HG02678 (cell line): ENCODE measurements at regions not wholly inside any gene's neighbourhood (a gene's known extent, or its start where the extent isn't known, plus 50 kb on each side); places are given as distances from the start of the nearest gene placed in this dataset.
A peak's percentile ranks its signal among the peaks of the same experiment; 100 is the strongest.
"Not testable (repeated sequence)": the region's sequence is repeated elsewhere in the genome, so short reads cannot be mapped to it uniquely, and the experiment has no call there.

Source experiments
- ATAC-seq: cut with Tn5 transposase; IDR thresholded peaks from one replicate; pipeline ENCODE4 v1.9.1; 2021; ENCODE audit warnings: mild to moderate bottlenecking, moderate library complexity; ENCODE audit not compliant: unreplicated experiment

DNA sequence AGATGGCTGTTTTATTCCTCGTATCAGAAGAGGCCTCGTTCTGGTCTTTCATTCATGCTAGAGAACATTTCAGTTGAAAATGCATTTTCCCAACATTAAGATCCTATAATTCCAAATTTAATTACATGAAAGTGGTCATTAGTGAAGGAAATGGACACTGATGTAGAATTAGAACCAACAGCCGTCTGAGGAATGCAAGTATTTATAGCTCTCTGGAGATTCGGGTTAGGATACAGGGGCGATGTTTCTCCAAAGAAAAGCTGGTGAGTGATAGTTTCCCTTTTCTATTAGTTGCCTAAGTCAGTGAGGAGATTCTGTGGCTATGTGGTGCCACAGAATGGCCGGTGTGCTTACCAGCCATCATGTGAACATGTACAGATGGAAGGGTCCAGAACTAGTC lies 109.0 kb upstream of the IL12A start:
- no peak for ATAC-seq

DNA sequence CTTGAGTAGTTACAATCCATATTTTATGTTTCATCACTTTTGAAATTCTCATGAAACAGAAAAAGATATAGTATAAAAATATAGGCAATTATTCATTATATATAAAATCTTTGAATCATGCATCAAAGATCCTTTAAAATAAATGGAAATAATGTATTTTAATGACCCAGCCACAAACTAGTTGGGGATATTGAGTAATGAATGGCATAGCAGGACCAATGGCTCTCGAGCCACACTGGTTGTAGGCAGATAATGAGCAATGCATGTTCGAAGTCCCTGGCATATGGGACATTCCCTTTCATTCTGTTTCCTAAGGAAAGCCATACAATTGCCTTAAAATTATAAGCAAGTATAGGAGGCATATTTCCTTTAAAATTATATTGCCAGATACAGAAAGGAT lies 107.4 kb upstream of the IL12A start:
- no peak for ATAC-seq

GRCh38 chr3:159881828-159882309 lies 106.8 kb upstream of the IL12A start:
- ATAC-seq = no peak

DNA sequence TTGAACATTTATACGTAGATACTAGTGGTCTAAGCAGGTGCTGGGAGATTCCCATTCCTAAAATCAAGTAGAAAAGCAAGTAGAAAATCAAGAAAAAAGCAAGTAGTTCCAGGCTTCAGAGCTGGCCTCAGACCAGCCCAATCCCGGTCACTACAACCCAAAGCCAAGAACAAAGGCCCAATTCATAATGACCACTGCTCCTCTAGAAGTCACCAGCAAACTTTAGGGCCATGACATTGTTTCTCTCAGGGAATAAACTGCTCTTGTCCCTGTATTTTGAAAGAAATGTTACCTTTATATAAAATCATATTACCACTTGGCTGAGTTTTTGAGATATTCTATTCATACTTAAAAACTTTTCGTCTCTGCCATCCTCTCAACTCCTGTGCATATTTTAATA lies 106.3 kb upstream of the IL12A start:
- ATAC-seq = no peak

- ATAC-seq = no peak
Measured at GRCh38 chr3:159882790-159883779, 105.5 kb upstream of the IL12A start.

- peak; percentile 50 for ATAC-seq
Measured at GRCh38 chr3:159884661-159885402, 103.8 kb upstream of the IL12A start.

DNA sequence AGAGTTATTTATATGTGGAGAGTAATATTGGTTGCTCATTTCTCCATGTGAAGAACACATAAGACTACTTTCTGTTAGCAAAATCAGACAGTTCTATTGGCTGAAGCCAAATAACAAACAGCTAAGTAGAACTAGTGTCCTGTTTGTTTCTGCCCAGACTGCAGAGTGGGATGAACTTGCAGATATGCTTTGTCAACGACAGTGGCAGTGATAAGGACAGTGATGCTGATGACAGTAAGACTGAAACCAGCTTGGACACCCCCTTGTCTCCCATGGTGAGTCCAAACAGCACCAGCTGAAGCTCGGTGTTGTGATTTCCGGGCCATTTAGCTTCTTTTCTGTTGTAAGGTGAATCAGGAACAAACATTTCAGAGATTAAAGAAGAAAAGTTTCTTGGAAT lies 102.6 kb upstream of the IL12A start:
- peak; percentile 48 for ATAC-seq

- ATAC-seq = not testable (repeated sequence)
Measured at GRCh38 chr3:159886530-159886929, 102.1 kb upstream of the IL12A start.

DNA sequence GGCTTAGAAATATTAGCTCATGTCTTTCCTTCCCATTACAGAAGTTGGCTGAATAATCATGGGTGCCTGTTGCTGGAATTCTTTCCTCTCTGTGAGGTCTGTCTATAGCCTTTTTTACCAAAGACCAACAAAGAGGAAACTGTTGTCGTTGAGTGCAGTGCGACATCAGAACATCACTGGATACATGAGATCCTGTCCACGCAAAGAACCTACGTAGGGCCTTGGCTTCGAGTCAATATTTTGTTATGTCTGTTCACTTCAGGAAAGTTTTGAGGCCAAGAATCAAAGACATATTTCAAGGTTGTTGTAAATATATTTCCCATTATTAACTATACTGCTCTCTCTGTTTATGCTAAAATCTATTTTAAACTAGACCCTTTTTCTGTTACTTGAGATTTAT lies 101.5 kb upstream of the IL12A start:
- no peak for ATAC-seq

DNA sequence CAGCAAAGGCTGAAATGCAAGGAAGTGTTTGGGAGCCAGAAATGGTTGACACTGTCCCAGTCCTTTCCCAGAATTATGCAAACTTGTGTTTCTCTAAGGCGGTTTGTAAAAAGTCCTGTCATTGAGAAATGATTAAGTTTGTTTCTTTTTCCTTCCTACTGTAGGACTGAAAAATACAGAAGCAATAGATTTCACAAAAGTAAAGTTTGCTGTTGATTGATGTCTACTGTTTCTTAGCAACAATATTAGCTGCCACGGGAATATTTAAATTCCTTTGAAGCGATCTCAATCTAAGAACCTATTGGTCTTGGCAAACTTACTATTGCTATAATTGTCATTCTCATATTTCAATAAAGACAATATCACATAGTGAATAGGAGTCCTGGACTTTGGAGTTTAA lies 100.7 kb upstream of the IL12A start:
- ATAC-seq = no peak

GRCh38 chr3:159892171-159892795 lies 96.4 kb upstream of the IL12A start:
- ATAC-seq = no peak

GRCh38 chr3:159892801-159893200 lies 95.8 kb upstream of the IL12A start:
- no peak for ATAC-seq

GRCh38 chr3:159894386-159894785 lies 94.2 kb upstream of the IL12A start:
- no peak for ATAC-seq

DNA sequence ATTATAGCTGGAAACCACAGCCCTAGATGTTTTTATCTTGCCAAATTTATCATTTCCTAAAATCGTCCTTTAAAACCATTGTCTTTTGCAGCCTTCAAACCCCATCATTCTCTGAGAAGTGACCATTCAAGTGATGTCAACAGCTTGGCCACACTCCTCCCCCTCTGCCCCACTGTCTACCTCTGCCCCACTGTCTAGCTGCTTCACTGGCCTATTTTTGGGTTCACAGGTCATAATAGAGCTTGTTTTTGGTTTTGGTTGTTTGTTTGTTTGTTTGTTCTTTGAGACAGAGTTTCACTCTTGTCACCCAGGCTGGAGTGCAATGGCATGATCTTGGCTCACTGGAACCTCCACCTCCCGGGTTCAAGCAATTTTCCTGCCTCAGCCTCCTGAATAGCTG lies 93.2 kb upstream of the IL12A start:
- ATAC-seq = no peak

DNA sequence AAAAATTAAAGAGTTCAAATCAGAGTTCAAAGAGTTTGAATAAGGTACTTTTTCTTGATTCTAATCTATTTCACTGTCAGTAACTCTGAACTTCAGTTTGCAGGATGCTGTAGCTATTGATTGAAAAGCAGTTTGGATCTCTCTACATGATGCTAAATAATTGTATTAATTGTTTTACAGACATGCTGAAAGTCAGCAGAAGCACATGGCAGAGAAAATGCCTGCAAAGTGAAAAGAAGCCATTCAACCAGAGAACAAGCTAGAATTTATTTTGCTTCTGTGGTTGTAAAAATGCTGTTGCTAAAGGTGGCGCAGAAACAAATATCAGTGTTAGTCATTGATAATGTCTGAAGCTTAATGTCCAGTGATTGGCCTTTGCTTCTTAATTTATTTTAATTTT lies 92.1 kb upstream of the IL12A start:
- no peak for ATAC-seq

DNA sequence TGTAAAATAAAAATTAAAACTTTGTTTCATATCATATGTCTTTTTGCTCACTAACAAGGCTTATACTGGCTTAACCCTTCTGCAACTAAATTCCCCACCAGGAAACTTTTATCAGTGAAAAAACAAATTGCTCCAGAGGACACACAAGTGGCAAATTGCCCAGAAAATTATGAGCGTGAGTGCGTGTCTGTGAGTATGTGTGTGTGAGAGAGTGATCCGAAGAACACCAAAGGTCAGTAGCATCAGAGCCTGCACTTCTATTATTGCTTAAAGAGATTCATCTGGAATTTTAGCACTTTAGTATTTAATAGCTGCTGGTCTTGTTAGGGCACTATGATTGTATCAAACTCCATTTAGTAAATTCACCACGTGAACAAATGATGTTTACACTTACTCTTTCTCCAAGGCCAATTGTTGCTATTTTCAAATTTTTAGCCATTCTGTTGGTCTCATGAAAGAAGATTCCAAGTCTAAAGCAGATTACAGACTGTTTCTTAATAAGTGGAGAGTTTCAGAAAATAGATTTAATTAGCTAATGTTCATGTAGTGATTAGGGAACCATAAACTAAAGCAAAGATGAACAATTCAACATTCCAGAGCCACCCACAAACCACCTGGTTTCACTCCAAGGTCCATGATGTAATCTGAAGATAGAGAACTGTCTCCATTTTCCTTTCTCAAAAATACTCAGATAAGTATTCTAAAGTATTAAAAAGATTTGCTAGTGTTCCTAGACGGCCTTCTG lies 91.1 kb upstream of the IL12A start:
- ATAC-seq = no peak

GRCh38 chr3:159898147-159898546 lies 90.5 kb upstream of the IL12A start:
- ATAC-seq = no peak

- no peak for ATAC-seq
Measured at GRCh38 chr3:159899166-159899565, 89.5 kb upstream of the IL12A start.

GRCh38 chr3:159902546-159903314 lies 85.9 kb upstream of the IL12A start:
- ATAC-seq = peak; percentile 62

DNA sequence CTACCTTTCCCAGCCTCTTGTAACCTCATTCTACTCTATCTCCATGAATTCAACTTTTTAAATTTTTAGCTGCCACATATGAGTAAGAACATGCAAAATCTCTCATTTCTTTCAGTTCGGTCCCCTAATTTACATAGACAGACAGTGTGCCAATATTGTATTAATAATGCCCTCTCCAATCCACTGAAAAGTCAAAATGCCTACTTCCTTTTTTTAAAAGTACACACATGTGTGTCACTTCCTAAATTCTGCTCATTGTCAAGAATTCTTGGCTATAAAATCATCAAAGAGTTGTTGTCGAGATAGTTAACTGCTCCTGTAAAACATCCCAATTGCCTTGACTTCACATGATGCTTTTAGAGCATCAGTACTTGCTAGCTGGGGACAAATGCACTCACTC lies 84.2 kb upstream of the IL12A start:
- ATAC-seq = no peak
